Mucosa of descending colon (tissue), 3 donors: ENCODE measurements at regions not wholly inside any gene's neighbourhood (a gene's known extent, or its start where the extent isn't known, plus 50 kb on each side); places are given as distances from the start of the nearest gene placed in this dataset.

ENCODE experiments used
- ATAC-seq: fragments of 200-7000 bp; cut with Tn5 transposase; one replicate; pipeline ENCODE4 v1.9.1; 2020; ENCODE audit warnings: mild to moderate bottlenecking, moderate library complexity
- DNase-seq, 3 donors: peaks; one replicate each; pipeline ENCODE4 v3.0.0-alpha.2; 2020
- H3K36me3 ChIP-seq: fragments of 200-600 bp; one replicate; pipeline ENCODE4 v1.8.0; 2021; ENCODE audit warnings: low read depth, mild to moderate bottlenecking
- H3K4me1 ChIP-seq: fragments of 200-600 bp; one replicate; pipeline ENCODE4 v1.8.0; 2021; ENCODE audit warnings: low read depth, mild to moderate bottlenecking
- H3K4me3 ChIP-seq: fragments of 200-600 bp; one replicate; pipeline ENCODE4 v1.8.0; 2021; ENCODE audit warnings: mild to moderate bottlenecking
- H3K9me3 ChIP-seq: fragments of 200-600 bp; one replicate; pipeline ENCODE4 v1.8.0; 2021; ENCODE audit warnings: mild to moderate bottlenecking
- CTCF ChIP-seq: fragments of 200-600 bp; IDR thresholded peaks from one replicate; pipeline ENCODE4 v1.8.0; 2022; ENCODE audit warnings: antibody characterized with exemption, mild to moderate bottlenecking
- intact Hi-C, 2 donors: fragments of 100-400 bp; cut with DNase I in 1 of 2; cut with micrococcal nuclease in 1 of 2; formaldehyde crosslinking; loops; one replicate each; pipeline versions ENCODE4 v1.11.0 to v1.11.1; 2022; cut with DNase I, micrococcal nuclease
- donor health status: DM: no; HTN: no; CAD: no; lungs with moderate emphysema.
- donor health status: DM: no; HTN: no; CAD: no.
- donor health status: DM: no; HTN: yes; CAD: no.

GRCh38 chr3:35523838-35524237, 115.5 kb upstream of the ARPP21 start:
- Histone ChIP-seq H3K4me1 (no peaks in the 10 kb centered on the region), H3K4me3 (no peak overlapping the region), H3K9me3 (no peaks in the 10 kb centered on the region), H3K36me3 (no peaks in the 10 kb centered on the region)
- intact Hi-C loops, result no loop called here
- no peak for TF ChIP-seq CTCF
- ATAC-seq (no peak), DNase-seq (no peak)

GRCh38 chr3:35524856-35525255, 114.5 kb upstream of the ARPP21 start:
- Histone ChIP-seq H3K4me1 (no peaks in the 10 kb centered on the region), H3K9me3 (no peaks in the 10 kb centered on the region), H3K36me3 (no peaks in the 10 kb centered on the region), H3K4me3 (no peak overlapping the region)
- no peak for ATAC-seq
- intact Hi-C loops, result no loop called here
- no peak for DNase-seq
- TF ChIP-seq CTCF, result no peak

- Histone ChIP-seq H3K9me3 (no peaks in the 10 kb centered on the region), H3K36me3 (no peaks in the 10 kb centered on the region), H3K4me3 (no peak overlapping the region), H3K4me1 (no peaks in the 10 kb centered on the region)
- ATAC-seq (no peak), DNase-seq (no peak)
- no peak for TF ChIP-seq CTCF
- intact Hi-C loops, result no loop called here
Measured at GRCh38 chr3:35528728-35529127, 110.6 kb upstream of the ARPP21 start.

- no peak for DNase-seq
- Histone ChIP-seq H3K9me3 (no peaks in the 10 kb centered on the region), H3K36me3 (no peaks in the 10 kb centered on the region), H3K4me3 (no peak overlapping the region), H3K4me1 (no peaks in the 10 kb centered on the region)
- intact Hi-C loops, result no loop called here
- ATAC-seq, result no peak
- no peak for TF ChIP-seq CTCF
Measured at GRCh38 chr3:35529337-35529736, 110.0 kb upstream of the ARPP21 start.

- intact Hi-C loops, result no loop called here
- Histone ChIP-seq H3K36me3 (no peaks in the 10 kb centered on the region), H3K4me1 (no peaks in the 10 kb centered on the region), H3K4me3 (no peak overlapping the region), H3K9me3 (no peaks in the 10 kb centered on the region)
- TF ChIP-seq CTCF, result no peak
- no peak for ATAC-seq
- DNase-seq, result no peak
Measured at GRCh38 chr3:35537265-35537664, 102.1 kb upstream of the ARPP21 start.

GRCh38 chr3:35544976-35545375, 94.3 kb upstream of the ARPP21 start:
- intact Hi-C loops, result no loop called here
- no peak for TF ChIP-seq CTCF

More at GRCh38 chr3:35544976-35545375, 94.3 kb upstream of the ARPP21 start:
- Histone ChIP-seq H3K36me3 (no peaks in the 10 kb centered on the region), H3K9me3 (no peaks in the 10 kb centered on the region), H3K4me3 (no peak overlapping the region), H3K4me1 (no peaks in the 10 kb centered on the region)
- DNase-seq (no peak), ATAC-seq (no peak)
